GM12878 (cell line): ENCODE measurements at regions not wholly inside any gene's neighbourhood (a gene's known extent, or its start where the extent isn't known, plus 50 kb on each side); places are given as distances from the start of the nearest gene placed in this dataset.

Experiments
- ATAC-seq: fragments of 200-7000 bp; cut with Tn5 transposase; 3 replicates; pipeline ENCODE4 v1.9.1; 2020; ENCODE audit warnings: mild to moderate bottlenecking, moderate library complexity
- BruUV-seq: library from RNA; stranded (reverse); fragments of 400-500 nt; replicated peaks from 2 replicates; lab custom pipeline; 2021; lab: Mats Ljungman, UMichigan
- CTCF ChIA-PET: fragments of 300-600 bp; sonication (Branson Sonifier 250); formaldehyde crosslinking; extraction: SDS; loops from one replicate; lab custom pipeline; 2021; ENCODE audit warnings: inconsistent platforms; lab: Yijun Ruan, JAX
- POLR2A ChIA-PET: fragments of 350-600 bp; formaldehyde crosslinking; extraction: SDS; loops from one replicate; lab custom pipeline; 2021; ENCODE audit warnings: inconsistent platforms; lab: Charles Lee
- RAD21 ChIA-PET: fragments of 300-600 bp; sonication (Branson Sonifier 250); formaldehyde crosslinking; loops from one replicate; lab custom pipeline; 2023; ENCODE audit warnings: antibody characterized with exemption; ENCODE audit not compliant: unreplicated experiment; lab: Charles Lee
- SMC1A ChIA-PET: fragments of 300-600 bp; sonication (Branson Sonifier 250); formaldehyde crosslinking; loops from one replicate; lab custom pipeline; 2023; ENCODE audit not compliant: unreplicated experiment, uncharacterized antibody; lab: Charles Lee
- DNase-seq: peaks from one replicate; pipeline ENCODE4 v3.0.0-alpha.2; 2011; ENCODE audit warnings: low read depth, low spot score
- FAIRE-seq: peaks from 3 replicates; lab custom pipeline; 2011; peaks lifted over from hg19 to GRCh38; lab: Jason Lieb, UNC
- H2AFZ ChIP-seq: 2 replicates; pipeline ENCODE4 v1.6.0; 2011; ENCODE audit warnings: low read depth, low read length, control low read depth; ENCODE audit not compliant: control insufficient read depth
- H3K27ac ChIP-seq: 2 replicates; pipeline ENCODE4 v1.5.1; 2011; ENCODE audit warnings: control low read depth; ENCODE audit not compliant: control insufficient read depth, insufficient read depth
- H3K27me3 ChIP-seq, 2 experiments: replicated peaks in 1 of 2; 2 replicates each; pipeline versions ENCODE4 v1.6.0 to v1.6.1; 2011; ENCODE audit warnings: low read length in 1 of 2; ENCODE audit not compliant: control insufficient read depth in 2 of 2, insufficient read depth in 2 of 2
- H3K36me3 ChIP-seq, 2 experiments: 2 replicates each; pipeline ENCODE4 v1.5.1; 2011; ENCODE audit warnings: low read length in 1 of 2; ENCODE audit not compliant: control insufficient read depth in 2 of 2, insufficient read depth in 2 of 2
- H3K4me1 ChIP-seq: 2 replicates; pipeline ENCODE4 v1.6.1; 2011; ENCODE audit warnings: mild to moderate bottlenecking, low read length, moderate library complexity, mixed read lengths; ENCODE audit not compliant: control insufficient read depth, insufficient read depth
- H3K4me2 ChIP-seq: 2 replicates; pipeline ENCODE4 v1.6.0; 2011; ENCODE audit warnings: control low read depth; ENCODE audit not compliant: control insufficient read depth, insufficient read depth
- H3K4me3 ChIP-seq: fragments of 200-600 bp; sonication (generic); 2 replicates; pipeline ENCODE4 v1.5.1; 2016
- H3K79me2 ChIP-seq: 2 replicates; pipeline ENCODE4 v1.6.0; 2011; ENCODE audit warnings: low read length; ENCODE audit not compliant: control insufficient read depth, insufficient read depth
- H3K9ac ChIP-seq: 2 replicates; pipeline ENCODE4 v1.8.0; 2011; ENCODE audit warnings: low read length, control low read depth, mixed read lengths; ENCODE audit not compliant: control insufficient read depth, insufficient read depth
- H3K9me3 ChIP-seq: replicated peaks from 3 replicates; pipeline ENCODE4 v1.5.1; 2011; ENCODE audit warnings: mild to moderate bottlenecking, low read length; ENCODE audit not compliant: control insufficient read depth, insufficient read depth
- H4K20me1 ChIP-seq: 2 replicates; pipeline ENCODE4 v1.6.0; 2011; ENCODE audit not compliant: control insufficient read depth, insufficient read depth
- BCL11A ChIP-seq: IDR thresholded peaks from 2 replicates; pipeline ENCODE4 v1.6.1; 2011; ENCODE audit warnings: low read depth, low read length
- BHLHE40 ChIP-seq, 2 experiments: fragments of 450-650 bp in 1 of 2; IDR thresholded peaks; 2 replicates each; pipeline ENCODE4 v1.6.1; 2011 to 2017; ENCODE audit warnings: low read depth in 2 of 2, borderline replicate concordance in 1 of 2, improper control_type of control experiment in 1 of 2, low read length in 1 of 2, mild to moderate bottlenecking in 1 of 2
- CREB1 ChIP-seq: IDR thresholded peaks from 2 replicates; pipeline ENCODE4 v1.6.1; 2012; ENCODE audit warnings: low read depth, mild to moderate bottlenecking, inconsistent platforms
- FOXK2 ChIP-seq: fragments of 450-650 bp; IDR thresholded peaks from 2 replicates; pipeline ENCODE4 v1.6.1; 2017; ENCODE audit warnings: mild to moderate bottlenecking, moderate library complexity
- HDAC6 ChIP-seq: fragments of 200-600 bp; sonication (generic); IDR thresholded peaks from one replicate; pipeline ENCODE4 v1.8.0; 2017; ENCODE audit warnings: antibody characterized with exemption; ENCODE audit not compliant: unreplicated experiment
- IKZF2 ChIP-seq, 2 experiments: fragments of 450-650 bp; IDR thresholded peaks; 2 replicates each; pipeline ENCODE4 v1.6.1; 2017; ENCODE audit warnings: mild to moderate bottlenecking in 2 of 2, moderate library complexity in 2 of 2
- MYB ChIP-seq: fragments of 150-350 bp; IDR thresholded peaks from 2 replicates; pipeline ENCODE4 v1.6.1; 2014; ENCODE audit warnings: mild to moderate bottlenecking, low read depth, low read length, borderline replicate concordance
- MYC ChIP-seq: IDR thresholded peaks from 2 replicates; pipeline ENCODE4 v1.6.1; 2011; ENCODE audit warnings: mild to moderate bottlenecking, low read length, moderate library complexity, inconsistent platforms; ENCODE audit not compliant: insufficient read depth, insufficient replicate concordance, insufficient read length, severe bottlenecking
- PBX3 ChIP-seq: IDR thresholded peaks from 2 replicates; pipeline ENCODE4 v1.6.1; 2011; ENCODE audit warnings: mild to moderate bottlenecking, low read depth, low read length, moderate library complexity; ENCODE audit not compliant: insufficient replicate concordance
- PKNOX1 ChIP-seq: fragments of 450-650 bp; IDR thresholded peaks from 2 replicates; pipeline ENCODE4 v1.6.1; 2016; ENCODE audit warnings: mild to moderate bottlenecking
- RAD51 ChIP-seq: fragments of 450-650 bp; IDR thresholded peaks from 2 replicates; pipeline ENCODE4 v1.6.1; 2016; ENCODE audit warnings: moderate library complexity, mild to moderate bottlenecking, inconsistent platforms
- RFX5 ChIP-seq: IDR thresholded peaks from 2 replicates; pipeline ENCODE4 v1.6.1; 2011; ENCODE audit warnings: low read depth, low read length, improper control_type of control experiment
- SKIL ChIP-seq: fragments of 450-650 bp; IDR thresholded peaks from 2 replicates; pipeline ENCODE4 v1.6.1; 2017; ENCODE audit warnings: mild to moderate bottlenecking, low read depth, inconsistent platforms; ENCODE audit not compliant: poor library complexity, severe bottlenecking
- SMAD5 ChIP-seq: IDR thresholded peaks from 2 replicates; pipeline ENCODE4 v1.6.1; 2016; ENCODE audit warnings: antibody characterized with exemption, low read depth
- STAT3 ChIP-seq: IDR thresholded peaks from 2 replicates; pipeline ENCODE4 v1.6.1; 2011; ENCODE audit warnings: low read depth, low read length, improper control_type of control experiment
- WGBS: methylation state at CpG from one replicate; pipeline ENCODE4 v1.1.6; 2016; ENCODE audit warnings: low lambda C conversion rate; ENCODE audit not compliant: insufficient replicate concordance, insufficient coverage; ENCODE audit errors: missing lambda C conversion rate; 5-methylcytosine and 5-hydroxymethylcytosine counted together
- in situ Hi-C: fragments of 300-500 bp; cut with MboI; formaldehyde crosslinking; loops from 9 replicates; pipeline ENCODE4 v1.14.3; 2018; ENCODE audit warnings: mixed read lengths
- intact Hi-C: fragments of 100-400 bp; cut with micrococcal nuclease; formaldehyde crosslinking; loops from one replicate; pipeline ENCODE4 v1.14.2; 2022; ENCODE audit not compliant: unreplicated experiment

GRCh38 chr14:29451941-29452340 lies 475.7 kb downstream of the PRKD1 start:
- no peaks in the 10 kb centered on the region for H3K36me3 ChIP-seq
- H2AFZ ChIP-seq, result no peak overlapping the region
- in situ Hi-C loops, result no loop called here
- H3K9me3 ChIP-seq, result no peaks in the 10 kb centered on the region
- BruUV-seq, result no TSS peak
- SMC1A ChIA-PET, result interaction anchor here (1.2 kb wide), 1 partner anchor 8 kb away, joined by 4 read pairs; no protein-coding TSS in a partner anchor
- FAIRE-seq, result no peak
- H3K4me3 ChIP-seq, result no peak overlapping the region
- CTCF ChIA-PET, result no interaction called here
- WGBS, result 47% methylated on average over 2 of the region's 2 CpGs
- RAD21 ChIA-PET, result no interaction called here
- no peaks in the 10 kb centered on the region for H4K20me1 ChIP-seq
- H3K27ac ChIP-seq, result no peak overlapping the region
- H3K4me1 ChIP-seq, result no peaks in the 10 kb centered on the region
- POLR2A ChIA-PET, result no interaction called here
- no peak for TF ChIP-seq BHLHE40 (IDR thresholded peaks at IDR 0.05; ENCODE audit: borderline replicate concordance in 1 of 2, low read depth in 2 of 2, low read length in 1 of 2)
- TF ChIP-seq STAT3, result no peak
- TF ChIP-seq, all 136 proteins: peak for 0
- H3K27me3 ChIP-seq, result no peaks in the 10 kb centered on the region
- H3K79me2 ChIP-seq, result no peaks in the 10 kb centered on the region
- intact Hi-C loops, result no loop called here
- H3K4me2 ChIP-seq, result no peak overlapping the region
- DNase-seq (no peak), ATAC-seq (no peak)
- no peak overlapping the region for H3K9ac ChIP-seq

- DNase-seq (no peak), ATAC-seq (no peak), FAIRE-seq (no peak)
- no TSS peak for BruUV-seq
- Histone ChIP-seq H3K4me3 (no peak overlapping the region), H3K4me1 (no peaks in the 10 kb centered on the region), H3K27ac (no peak overlapping the region), H3K36me3 (no peaks in the 10 kb centered on the region), H3K27me3 (no peaks in the 10 kb centered on the region), H3K79me2 (no peaks in the 10 kb centered on the region), H4K20me1 (no peaks in the 10 kb centered on the region), H2AFZ (no peak overlapping the region), H3K4me2 (no peak overlapping the region), H3K9me3 (no peaks in the 10 kb centered on the region), H3K9ac (no peak overlapping the region)
- RAD21 ChIA-PET, result no interaction called here
- CTCF ChIA-PET, result interaction anchor here (0.6 to 1.4 kb wide), 2 partner anchors 10 to 12 kb away, joined by 3 to 6 read pairs; no protein-coding TSS in a partner anchor
- POLR2A ChIA-PET, result no interaction called here
- SMC1A ChIA-PET, result no interaction called here
- in situ Hi-C loops (no loop called here), intact Hi-C loops (no loop called here)
- TF ChIP-seq SMAD5 (no peak), PBX3 (no peak), PKNOX1 (no peak), SKIL (no peak), RAD51 (no peak), BCL11A (no peak), HDAC6 (no peak), IKZF2 (IDR thresholded peaks at IDR 0.05) (no peak), MYB (no peak), STAT3 (no peak), MYC (no peak), RFX5 (no peak), FOXK2 (no peak), CREB1 (no peak)
Measured at GRCh38 chr14:29453045-29453444, 474.6 kb downstream of the PRKD1 start.
